PC-3 (cell line): ENCODE measurements at regions not wholly inside any gene's neighbourhood (a gene's known extent, or its start where the extent isn't known, plus 50 kb on each side); places are given as distances from the start of the nearest gene placed in this dataset.
A peak's percentile ranks its signal among the peaks of the same experiment; 100 is the strongest.

Experiments
- ATAC-seq: fragments of 200-7000 bp; cut with Tn5 transposase; 2 replicates; pipeline ENCODE4 v1.9.1; 2020; ENCODE audit warnings: mild to moderate bottlenecking, moderate library complexity
- BruUV-seq: library from RNA; stranded (reverse); fragments of 400-500 nt; replicated peaks from 2 replicates; lab custom pipeline; 2021; lab: Mats Ljungman, UMichigan
- CTCF ChIA-PET: fragments of 300-600 bp; sonication (Branson Sonifier 250); formaldehyde crosslinking; loops from one replicate; lab custom pipeline; 2022; ENCODE audit warnings: antibody characterized with exemption; lab: Charles Lee
- POLR2A ChIA-PET: fragments of 300-600 bp; sonication (Branson Sonifier 250); formaldehyde crosslinking; loops from one replicate; lab custom pipeline; 2022; ENCODE audit warnings: antibody characterized with exemption; ENCODE audit not compliant: unreplicated experiment; lab: Charles Lee
- DNase-seq: peaks from one replicate; pipeline ENCODE4 v3.0.0-alpha.2; 2015
- H2AFZ ChIP-seq: fragments of 300-600 bp; sonication (generic); 2 replicates; pipeline ENCODE4 v1.6.0; 2016; ENCODE audit warnings: antibody characterized with exemption, low read length
- H3F3A ChIP-seq: fragments of 300-600 bp; sonication (generic); one replicate; pipeline ENCODE4 v1.6.0; 2017; ENCODE audit warnings: antibody characterized with exemption, low read length, control low read depth, mild to moderate bottlenecking; ENCODE audit not compliant: unreplicated experiment
- H3K27ac ChIP-seq: fragments of 300-600 bp; sonication (generic); 2 replicates; pipeline ENCODE4 v1.5.1; 2016; ENCODE audit warnings: mild to moderate bottlenecking, low read length
- H3K27me3 ChIP-seq: fragments of 300-600 bp; sonication (generic); 2 replicates; pipeline ENCODE4 v1.6.1; 2016; ENCODE audit warnings: low read length, mixed read lengths
- H3K36me3 ChIP-seq: fragments of 300-600 bp; sonication (generic); 2 replicates; pipeline ENCODE4 v1.6.1; 2016; ENCODE audit warnings: low read depth, mixed run types, low read length, mixed read lengths
- H3K4me1 ChIP-seq: fragments of 300-600 bp; sonication (generic); 2 replicates; pipeline ENCODE4 v1.5.1; 2016; ENCODE audit warnings: low read length; ENCODE audit not compliant: insufficient read depth
- H3K4me2 ChIP-seq: fragments of 300-600 bp; sonication (generic); 2 replicates; pipeline ENCODE4 v1.6.0; 2016; ENCODE audit warnings: low read length
- H3K4me3 ChIP-seq: fragments of 300-600 bp; sonication (generic); 2 replicates; pipeline ENCODE4 v1.5.1; 2016; ENCODE audit warnings: mild to moderate bottlenecking, low read length, mixed read lengths
- H3K79me2 ChIP-seq: fragments of 300-600 bp; sonication (generic); 2 replicates; pipeline ENCODE4 v1.6.1; 2017; ENCODE audit warnings: low read length, mixed read lengths
- H3K9ac ChIP-seq: fragments of 300-600 bp; sonication (generic); 2 replicates; pipeline ENCODE4 v1.6.0; 2016; ENCODE audit warnings: mild to moderate bottlenecking, low read length
- H3K9me2 ChIP-seq: fragments of 300-600 bp; sonication (generic); replicated peaks from 2 replicates; pipeline ENCODE4 v1.6.1; 2016; ENCODE audit warnings: mixed run types, low read length, mixed read lengths
- H3K9me3 ChIP-seq: fragments of 300-600 bp; sonication (generic); 2 replicates; pipeline ENCODE4 v1.6.1; 2016; ENCODE audit warnings: low read length, mixed read lengths
- H4K20me1 ChIP-seq: fragments of 300-600 bp; sonication (generic); 2 replicates; pipeline ENCODE4 v1.6.1; 2016; ENCODE audit warnings: low read length, mixed read lengths
- CTCF ChIP-seq: fragments of 300-600 bp; sonication (generic); conservative IDR thresholded peaks from 2 replicates; pipeline ENCODE4 v1.5.1; 2017; ENCODE audit warnings: antibody characterized with exemption, low read depth, mild to moderate bottlenecking, low read length
- EZH2 ChIP-seq: fragments of 300-600 bp; sonication (generic); IDR thresholded peaks from one replicate; pipeline ENCODE4 v1.6.1; 2017; ENCODE audit warnings: antibody characterized with exemption, mild to moderate bottlenecking, low read length; ENCODE audit not compliant: unreplicated experiment
- EZH2phosphoT487 ChIP-seq: fragments of 300-600 bp; sonication (generic); IDR thresholded peaks from 2 replicates; pipeline ENCODE4 v1.6.1; 2018; ENCODE audit warnings: mild to moderate bottlenecking, antibody characterized with exemption, low read length, borderline replicate concordance
- intact Hi-C: fragments of 100-400 bp; cut with micrococcal nuclease; formaldehyde crosslinking; loops from 2 replicates; pipeline ENCODE4 v1.9.0; 2023

GRCh38 chr11:41947392-41947791 lies 487.9 kb upstream of the LRRC4C start:
- POLR2A ChIA-PET, result no interaction called here
- Histone ChIP-seq H3K79me2 (no peaks in the 10 kb centered on the region), H3K4me1 (no peaks in the 10 kb centered on the region), H3K9me2 (no peaks in the 10 kb centered on the region), H3K4me3 (no peak overlapping the region), H3K36me3 (no peaks in the 10 kb centered on the region), H4K20me1 (no peaks in the 10 kb centered on the region), H3K27ac (no peak overlapping the region), H3K27me3 (no peaks in the 10 kb centered on the region), H3K9me3 (no peaks in the 10 kb centered on the region), H2AFZ (no peak overlapping the region), H3K9ac (no peak overlapping the region), H3F3A (no peaks in the 10 kb centered on the region), H3K4me2 (no peak overlapping the region)
- no TSS peak for BruUV-seq
- CTCF ChIA-PET, result no interaction called here
- DNase-seq (no peak), ATAC-seq (no peak)
- TF ChIP-seq EZH2 (no peak), CTCF (no peak), EZH2phosphoT487 (no peak)
- intact Hi-C loops, result no loop called here

GRCh38 chr11:41950470-41951143 lies 491.2 kb upstream of the LRRC4C start:
- no peak overlapping the region for H2AFZ ChIP-seq
- no peaks in the 10 kb centered on the region for H3F3A ChIP-seq
- POLR2A ChIA-PET, result no interaction called here
- H3K4me1 ChIP-seq, result peaks cover 11% of the 10 kb centered on the region
- DNase-seq (no peak), ATAC-seq (no peak)
- CTCF ChIA-PET, result no interaction called here
- H3K27me3 ChIP-seq, result no peaks in the 10 kb centered on the region
- H3K79me2 ChIP-seq, result no peaks in the 10 kb centered on the region
- no peak overlapping the region for H3K4me3 ChIP-seq
- no TSS peak for BruUV-seq
- intact Hi-C loops, result no loop called here
- H3K9me2 ChIP-seq, result no peaks in the 10 kb centered on the region
- H3K9ac ChIP-seq, result no peak overlapping the region
- no peaks in the 10 kb centered on the region for H3K9me3 ChIP-seq
- no peaks in the 10 kb centered on the region for H3K36me3 ChIP-seq
- no peaks in the 10 kb centered on the region for H4K20me1 ChIP-seq
- no peak overlapping the region for H3K27ac ChIP-seq
- no peak for TF ChIP-seq CTCF
- TF ChIP-seq EZH2phosphoT487, result no peak
- no peak for TF ChIP-seq EZH2
- no peak overlapping the region for H3K4me2 ChIP-seq

GRCh38 chr11:41954034-41954433 lies 494.6 kb upstream of the LRRC4C start:
- H4K20me1 ChIP-seq, result no peaks in the 10 kb centered on the region
- DNase-seq (peak; percentile 76), ATAC-seq (no peak)
- no peaks in the 10 kb centered on the region for H3K79me2 ChIP-seq
- H3F3A ChIP-seq, result no peaks in the 10 kb centered on the region
- peak overlapping the region; percentile 33; the same call in 1 of the 2 replicates for H3K27ac ChIP-seq
- ChIA-PET CTCF (no interaction called here), POLR2A (no interaction called here)
- no peak overlapping the region for H3K9ac ChIP-seq
- peaks cover 11% of the 10 kb centered on the region for H3K4me1 ChIP-seq
- H3K36me3 ChIP-seq, result no peaks in the 10 kb centered on the region
- no peak overlapping the region for H3K4me3 ChIP-seq
- BruUV-seq, result no TSS peak
- no peaks in the 10 kb centered on the region for H3K27me3 ChIP-seq
- no peaks in the 10 kb centered on the region for H3K9me3 ChIP-seq
- intact Hi-C loops, result no loop called here
- TF ChIP-seq CTCF (no peak), EZH2 (no peak), EZH2phosphoT487 (no peak)
- no peaks in the 10 kb centered on the region for H3K9me2 ChIP-seq
- H3K4me2 ChIP-seq, result 0 out of 2 replicates have a peak overlapping the region, but pooled peaks have one; percentile 3
- H2AFZ ChIP-seq, result no peak overlapping the region
